ENCODE measurements at regions not wholly inside any gene's neighbourhood (a gene's known extent, or its start where the extent isn't known, plus 50 kb on each side); places are given as distances from the start of the nearest gene placed in this dataset.

- Mint-ChIP-seq H3K4me3 (ENCODE audit: unreplicated experiment) (no peak overlapping the region), H3K27me3 (ENCODE audit: unreplicated experiment) (peaks cover 2% of the 10 kb centered on the region), H3K36me3 (ENCODE audit: low read depth, unreplicated experiment) (no peaks in the 10 kb centered on the region), H3K9me3 (ENCODE audit: unreplicated experiment) (no peaks in the 10 kb centered on the region), H3K4me1 (ENCODE audit: unreplicated experiment) (peaks cover 9% of the 10 kb centered on the region), H3K27ac (ENCODE audit: unreplicated experiment) (no peak overlapping the region)
- no peak for DNase-seq (ENCODE audit: low spot score)
- TF ChIP-seq CTCF (IDR thresholded peaks at IDR 0.05; ENCODE audit: unreplicated experiment) = no peak
Observed at GRCh38 chr10:8428654-8429053, 374.2 kb downstream of the GATA3 start.

- H3K4me1 Mint-ChIP-seq (ENCODE audit: unreplicated experiment) = peaks cover 3% of the 10 kb centered on the region
- no peak for DNase-seq (ENCODE audit: low spot score)
- no peak overlapping the region for H3K27ac Mint-ChIP-seq (ENCODE audit: unreplicated experiment)
- no peak overlapping the region for H3K4me3 Mint-ChIP-seq (ENCODE audit: unreplicated experiment)
- peaks cover 2% of the 10 kb centered on the region for H3K27me3 Mint-ChIP-seq (ENCODE audit: unreplicated experiment)
- no peaks in the 10 kb centered on the region for H3K9me3 Mint-ChIP-seq (ENCODE audit: unreplicated experiment)
- TF ChIP-seq CTCF (IDR thresholded peaks at IDR 0.05; ENCODE audit: unreplicated experiment) = no peak
- H3K36me3 Mint-ChIP-seq (ENCODE audit: low read depth, unreplicated experiment) = no peaks in the 10 kb centered on the region
Observed at GRCh38 chr10:8430321-8430720, 375.8 kb downstream of the GATA3 start.

- Mint-ChIP-seq H3K27ac (ENCODE audit: unreplicated experiment) (no peak overlapping the region), H3K9me3 (ENCODE audit: unreplicated experiment) (no peaks in the 10 kb centered on the region), H3K4me1 (ENCODE audit: unreplicated experiment) (peaks cover 6% of the 10 kb centered on the region), H3K4me3 (ENCODE audit: unreplicated experiment) (no peak overlapping the region), H3K27me3 (ENCODE audit: unreplicated experiment) (peaks cover 2% of the 10 kb centered on the region), H3K36me3 (ENCODE audit: low read depth, unreplicated experiment) (no peaks in the 10 kb centered on the region)
- DNase-seq (ENCODE audit: low spot score) = no peak
- TF ChIP-seq CTCF (IDR thresholded peaks at IDR 0.05; ENCODE audit: unreplicated experiment) = no peak
Observed at GRCh38 chr10:8431511-8431910, 377.0 kb downstream of the GATA3 start.

- TF ChIP-seq CTCF (IDR thresholded peaks at IDR 0.05; ENCODE audit: unreplicated experiment) = no peak
- Mint-ChIP-seq H3K4me1 (ENCODE audit: unreplicated experiment) (peaks cover 16% of the 10 kb centered on the region), H3K27me3 (ENCODE audit: unreplicated experiment) (peaks cover 2% of the 10 kb centered on the region), H3K4me3 (ENCODE audit: unreplicated experiment) (no peak overlapping the region), H3K27ac (ENCODE audit: unreplicated experiment) (no peak overlapping the region), H3K9me3 (ENCODE audit: unreplicated experiment) (no peaks in the 10 kb centered on the region), H3K36me3 (ENCODE audit: low read depth, unreplicated experiment) (no peaks in the 10 kb centered on the region)
- no peak for DNase-seq (ENCODE audit: low spot score)
Observed at GRCh38 chr10:8435186-8436055, 380.9 kb downstream of the GATA3 start.

GRCh38 chr10:8437896-8438295, 383.4 kb downstream of the GATA3 start:
- Mint-ChIP-seq H3K27me3 (ENCODE audit: unreplicated experiment) (no peaks in the 10 kb centered on the region), H3K9me3 (ENCODE audit: unreplicated experiment) (no peaks in the 10 kb centered on the region), H3K27ac (ENCODE audit: unreplicated experiment) (no peak overlapping the region), H3K36me3 (ENCODE audit: low read depth, unreplicated experiment) (no peaks in the 10 kb centered on the region), H3K4me1 (ENCODE audit: unreplicated experiment) (peaks cover 16% of the 10 kb centered on the region), H3K4me3 (ENCODE audit: unreplicated experiment) (no peak overlapping the region)
- TF ChIP-seq CTCF (IDR thresholded peaks at IDR 0.05; ENCODE audit: unreplicated experiment) = no peak
- no peak for DNase-seq (ENCODE audit: low spot score)
